ENCODE measurements at regions not wholly inside any gene's neighbourhood (a gene's known extent, or its start where the extent isn't known, plus 50 kb on each side); places are given as distances from the start of the nearest gene placed in this dataset.

- WGBS = 75% methylated on average over 5 of the region's 5 CpGs
- no peak for DNase-seq (ENCODE audit: low spot score)
- no peaks in the 10 kb centered on the region for H3K9me3 ChIP-seq (ENCODE audit: control insufficient read depth in 4 of 4, low read length in 3 of 4)
- H3K27ac ChIP-seq (ENCODE audit: low read depth in 1 of 2, low read length in 2 of 2) = no peak overlapping the region
- H3K4me3 ChIP-seq (ENCODE audit: low read depth in 1 of 3, low read length in 3 of 3) = no peak overlapping the region
- H3K9ac ChIP-seq (ENCODE audit: low read depth in 1 of 2, low read length in 2 of 2) = no peak overlapping the region
- TF ChIP-seq FOXA1 (IDR thresholded peaks at IDR 0.05) (no peak), EGR1 (IDR thresholded peaks at IDR 0.05; ENCODE audit: low read depth in 2 of 2) (no peak), FOXA2 (IDR thresholded peaks at IDR 0.05) (no peak), GABPA (IDR thresholded peaks at IDR 0.05 in 1 of 2, conservative IDR thresholded peaks at IDR 0.05 in 1 of 2) (no peak), HNF4A (conservative IDR thresholded peaks at IDR 0.05) (no peak), RAD21 (IDR thresholded peaks at IDR 0.05) (no peak), RXRA (IDR thresholded peaks at IDR 0.05) (no peak), ATF3 (IDR thresholded peaks at IDR 0.05) (no peak), NR2F2 (IDR thresholded peaks at IDR 0.05) (no peak), TAF1 (conservative IDR thresholded peaks at IDR 0.05) (no peak), SP1 (IDR thresholded peaks at IDR 0.05) (no peak), HNF4G (IDR thresholded peaks at IDR 0.05) (no peak), ZBTB33 (IDR thresholded peaks at IDR 0.05) (no peak), YY1 (IDR thresholded peaks at IDR 0.05) (no peak), JUND (IDR thresholded peaks at IDR 0.05) (no peak)
- TF ChIP-seq, protein P1, sequence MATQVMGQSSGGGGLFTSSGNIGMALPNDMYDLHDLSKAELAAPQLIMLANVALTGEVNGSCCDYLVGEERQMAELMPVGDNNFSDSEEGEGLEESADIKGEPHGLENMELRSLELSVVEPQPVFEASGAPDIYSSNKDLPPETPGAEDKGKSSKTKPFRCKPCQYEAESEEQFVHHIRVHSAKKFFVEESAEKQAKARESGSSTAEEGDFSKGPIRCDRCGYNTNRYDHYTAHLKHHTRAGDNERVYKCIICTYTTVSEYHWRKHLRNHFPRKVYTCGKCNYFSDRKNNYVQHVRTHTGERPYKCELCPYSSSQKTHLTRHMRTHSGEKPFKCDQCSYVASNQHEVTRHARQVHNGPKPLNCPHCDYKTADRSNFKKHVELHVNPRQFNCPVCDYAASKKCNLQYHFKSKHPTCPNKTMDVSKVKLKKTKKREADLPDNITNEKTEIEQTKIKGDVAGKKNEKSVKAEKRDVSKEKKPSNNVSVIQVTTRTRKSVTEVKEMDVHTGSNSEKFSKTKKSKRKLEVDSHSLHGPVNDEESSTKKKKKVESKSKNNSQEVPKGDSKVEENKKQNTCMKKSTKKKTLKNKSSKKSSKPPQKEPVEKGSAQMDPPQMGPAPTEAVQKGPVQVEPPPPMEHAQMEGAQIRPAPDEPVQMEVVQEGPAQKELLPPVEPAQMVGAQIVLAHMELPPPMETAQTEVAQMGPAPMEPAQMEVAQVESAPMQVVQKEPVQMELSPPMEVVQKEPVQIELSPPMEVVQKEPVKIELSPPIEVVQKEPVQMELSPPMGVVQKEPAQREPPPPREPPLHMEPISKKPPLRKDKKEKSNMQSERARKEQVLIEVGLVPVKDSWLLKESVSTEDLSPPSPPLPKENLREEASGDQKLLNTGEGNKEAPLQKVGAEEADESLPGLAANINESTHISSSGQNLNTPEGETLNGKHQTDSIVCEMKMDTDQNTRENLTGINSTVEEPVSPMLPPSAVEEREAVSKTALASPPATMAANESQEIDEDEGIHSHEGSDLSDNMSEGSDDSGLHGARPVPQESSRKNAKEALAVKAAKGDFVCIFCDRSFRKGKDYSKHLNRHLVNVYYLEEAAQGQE (IDR thresholded peaks at IDR 0.05) = no peak
- TF ChIP-seq, protein P2, sequence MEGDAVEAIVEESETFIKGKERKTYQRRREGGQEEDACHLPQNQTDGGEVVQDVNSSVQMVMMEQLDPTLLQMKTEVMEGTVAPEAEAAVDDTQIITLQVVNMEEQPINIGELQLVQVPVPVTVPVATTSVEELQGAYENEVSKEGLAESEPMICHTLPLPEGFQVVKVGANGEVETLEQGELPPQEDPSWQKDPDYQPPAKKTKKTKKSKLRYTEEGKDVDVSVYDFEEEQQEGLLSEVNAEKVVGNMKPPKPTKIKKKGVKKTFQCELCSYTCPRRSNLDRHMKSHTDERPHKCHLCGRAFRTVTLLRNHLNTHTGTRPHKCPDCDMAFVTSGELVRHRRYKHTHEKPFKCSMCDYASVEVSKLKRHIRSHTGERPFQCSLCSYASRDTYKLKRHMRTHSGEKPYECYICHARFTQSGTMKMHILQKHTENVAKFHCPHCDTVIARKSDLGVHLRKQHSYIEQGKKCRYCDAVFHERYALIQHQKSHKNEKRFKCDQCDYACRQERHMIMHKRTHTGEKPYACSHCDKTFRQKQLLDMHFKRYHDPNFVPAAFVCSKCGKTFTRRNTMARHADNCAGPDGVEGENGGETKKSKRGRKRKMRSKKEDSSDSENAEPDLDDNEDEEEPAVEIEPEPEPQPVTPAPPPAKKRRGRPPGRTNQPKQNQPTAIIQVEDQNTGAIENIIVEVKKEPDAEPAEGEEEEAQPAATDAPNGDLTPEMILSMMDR (IDR thresholded peaks at IDR 0.05; ENCODE audit: low read depth, low read length, missing input control) = no peak
- TF ChIP-seq, protein P3, sequence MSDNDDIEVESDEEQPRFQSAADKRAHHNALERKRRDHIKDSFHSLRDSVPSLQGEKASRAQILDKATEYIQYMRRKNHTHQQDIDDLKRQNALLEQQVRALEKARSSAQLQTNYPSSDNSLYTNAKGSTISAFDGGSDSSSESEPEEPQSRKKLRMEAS (IDR thresholded peaks at IDR 0.05) = no peak
- H3K36me3 ChIP-seq (ENCODE audit: control insufficient read depth in 4 of 4, insufficient read depth in 3 of 4, low read depth in 1 of 4, low read length in 3 of 4) = no peaks in the 10 kb centered on the region
- H3K4me1 ChIP-seq (ENCODE audit: control insufficient read depth in 4 of 4, insufficient read depth in 4 of 4, low read length in 3 of 4) = no peaks in the 10 kb centered on the region
- H3K27me3 ChIP-seq (ENCODE audit: control insufficient read depth in 4 of 4, insufficient read depth in 4 of 4, low read length in 3 of 4) = no peaks in the 10 kb centered on the region
These were observed 208.2 kb downstream of the THBS2 start for GRCh38 chr6:169045486-169045885.

All from liver (tissue), 8 donors.